NCI-H345 treated with DMSO at 0.1 percent for 48 hours (cell line): ENCODE measurements at regions not wholly inside any gene's neighbourhood (a gene's known extent, or its start where the extent isn't known, plus 50 kb on each side); places are given as distances from the start of the nearest gene placed in this dataset.

Experiments
- DNase-seq: peaks from one replicate; lab custom pipeline; 2025; ENCODE audit not compliant: unreplicated experiment; lab: John Stamatoyannopoulos, UW

DNA sequence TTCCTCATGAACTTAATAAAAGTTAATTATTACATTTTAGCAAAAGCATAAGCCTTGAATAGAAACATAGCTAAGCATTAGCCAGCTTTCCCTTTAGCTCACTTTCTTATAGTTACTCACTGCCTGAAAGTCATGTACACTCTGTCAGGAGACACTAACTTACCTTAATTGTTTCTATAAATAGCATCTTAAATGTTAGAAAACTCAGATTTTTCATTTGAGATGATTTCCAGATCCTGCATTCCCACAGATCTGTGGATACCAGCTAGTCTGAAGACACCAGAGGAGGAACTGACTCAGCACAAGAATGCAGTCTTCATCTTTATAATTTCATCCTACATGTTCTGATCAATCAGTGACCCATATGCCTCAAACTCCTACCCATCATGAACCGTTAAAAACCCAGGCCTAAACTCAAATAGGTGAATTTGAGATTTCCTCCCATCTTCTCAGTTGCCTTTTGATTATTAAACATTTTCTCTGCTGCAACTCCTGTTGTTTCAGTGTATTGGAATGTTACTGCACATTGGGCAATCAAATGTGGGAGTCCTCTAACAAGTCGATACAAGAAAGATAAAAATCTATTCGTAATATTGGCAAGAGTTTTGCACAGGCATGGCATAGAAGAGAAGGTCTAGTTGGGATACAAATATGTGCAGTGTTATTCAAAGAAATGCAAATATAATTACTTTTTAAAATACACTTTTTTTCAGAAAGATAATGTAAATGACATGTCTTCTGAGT is 857.4 kb upstream of the CDH2 start:
- no peak for DNase-seq

DNA sequence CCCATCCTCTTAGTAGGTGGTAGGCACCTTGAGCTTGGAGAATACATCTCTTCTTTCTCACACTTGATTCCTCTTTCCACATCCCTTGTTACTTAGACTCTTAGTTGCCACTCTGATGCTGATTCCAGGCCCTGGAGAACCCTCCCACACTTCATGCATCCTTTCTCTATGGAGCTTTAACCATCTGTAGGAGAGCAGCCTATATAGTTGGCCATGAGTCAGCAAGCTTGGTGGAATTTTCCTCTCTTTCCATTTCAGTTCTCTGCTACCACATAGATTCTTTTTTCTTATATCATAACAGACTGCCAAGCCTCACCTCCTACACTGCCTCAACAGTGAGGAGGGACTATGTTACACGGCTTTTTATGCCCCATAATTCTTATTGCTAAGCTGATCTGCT is 851.6 kb upstream of the CDH2 start:
- DNase-seq, result no peak

DNA sequence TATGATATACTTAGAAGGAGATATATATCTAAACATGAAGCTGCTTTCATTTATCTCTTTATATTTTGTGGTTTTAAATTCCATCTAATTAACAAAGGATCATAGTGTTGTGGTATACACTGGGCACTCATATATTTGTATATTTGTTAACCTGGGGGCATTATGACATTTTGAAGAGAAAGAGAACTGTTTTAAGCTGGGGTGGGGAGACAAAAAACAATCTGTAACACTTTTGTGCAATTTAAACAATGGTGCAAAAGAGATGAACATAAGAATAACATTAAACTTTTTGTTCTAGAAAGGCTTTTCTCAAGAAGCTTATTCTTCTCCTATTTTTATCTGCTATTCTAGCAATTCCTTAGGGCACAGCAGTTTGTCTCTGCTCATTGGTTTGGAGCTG is 842.0 kb upstream of the CDH2 start:
- no peak for DNase-seq

DNA sequence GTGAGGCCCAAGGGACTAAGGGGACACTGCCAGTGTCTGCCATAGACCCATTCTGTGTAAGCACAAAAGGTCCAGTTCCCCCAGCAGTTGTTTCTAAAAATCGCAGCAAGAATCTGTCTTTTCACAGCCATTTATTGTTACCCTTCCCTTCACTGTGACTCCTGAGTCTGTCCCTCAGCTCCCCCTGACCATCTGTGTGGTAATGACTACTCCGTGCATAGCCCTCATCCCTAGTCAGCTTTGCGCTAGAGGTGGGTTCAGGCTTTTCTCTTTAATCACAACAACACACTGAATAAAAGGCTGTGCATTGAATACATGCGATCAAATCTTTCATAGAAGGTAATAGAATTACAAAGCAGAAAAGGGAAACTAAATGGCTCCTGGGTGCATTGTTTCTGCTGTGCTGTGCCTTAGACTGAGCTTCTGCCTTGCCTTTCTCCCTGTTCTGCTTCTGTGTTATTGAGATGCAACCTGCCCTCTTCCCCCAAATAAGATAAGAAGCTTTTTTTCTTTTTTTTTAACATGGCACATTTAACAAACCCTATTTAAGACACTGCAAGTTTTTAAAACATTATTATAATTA is 836.0 kb upstream of the CDH2 start:
- no peak for DNase-seq

DNA sequence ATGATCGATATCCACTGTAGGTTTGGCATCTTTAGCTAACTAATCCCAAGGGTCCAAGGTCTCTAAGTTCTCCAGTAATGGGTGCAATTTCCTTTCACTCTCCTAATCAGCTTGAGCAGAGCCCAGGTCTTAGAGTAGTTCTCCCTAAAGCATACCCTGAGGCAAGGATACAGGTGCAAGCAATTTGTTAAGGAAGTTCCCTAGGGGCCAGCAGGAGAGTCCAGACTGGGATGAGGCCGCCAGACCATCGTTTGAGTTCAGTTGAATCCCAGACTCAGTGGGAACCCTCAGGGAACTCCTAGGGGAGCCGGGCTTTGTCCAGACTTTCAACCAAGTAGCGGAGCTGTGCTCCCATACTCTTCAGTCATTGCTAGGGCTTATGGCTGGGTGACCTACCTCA is 835.4 kb upstream of the CDH2 start:
- no peak for DNase-seq

DNA sequence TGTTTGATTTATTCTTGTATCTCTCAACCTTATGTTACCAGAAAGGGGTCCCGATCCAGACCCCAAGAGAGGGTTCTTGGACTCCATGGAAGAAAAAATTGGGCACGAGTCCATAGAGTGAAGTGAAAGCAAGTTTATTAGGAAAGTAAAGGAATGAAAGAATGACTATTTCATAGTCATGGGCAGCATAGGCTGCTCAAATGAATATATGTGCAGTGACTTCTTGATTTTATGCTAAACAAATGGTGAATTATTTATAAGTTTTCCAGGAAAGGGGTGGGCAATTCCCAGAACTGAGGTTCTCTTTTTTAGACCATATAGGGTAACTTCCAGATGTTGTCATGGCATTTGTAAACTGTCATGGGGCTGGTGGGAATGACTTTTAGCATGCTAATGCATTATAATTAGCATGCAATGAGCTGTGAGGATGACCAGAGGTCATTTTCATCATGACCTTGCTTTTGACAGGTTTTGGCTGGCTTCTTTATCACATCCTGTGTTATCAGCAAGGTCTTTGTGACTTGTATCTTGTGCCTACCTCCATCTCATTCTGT is 832.4 kb upstream of the CDH2 start:
- DNase-seq, result no peak

DNA sequence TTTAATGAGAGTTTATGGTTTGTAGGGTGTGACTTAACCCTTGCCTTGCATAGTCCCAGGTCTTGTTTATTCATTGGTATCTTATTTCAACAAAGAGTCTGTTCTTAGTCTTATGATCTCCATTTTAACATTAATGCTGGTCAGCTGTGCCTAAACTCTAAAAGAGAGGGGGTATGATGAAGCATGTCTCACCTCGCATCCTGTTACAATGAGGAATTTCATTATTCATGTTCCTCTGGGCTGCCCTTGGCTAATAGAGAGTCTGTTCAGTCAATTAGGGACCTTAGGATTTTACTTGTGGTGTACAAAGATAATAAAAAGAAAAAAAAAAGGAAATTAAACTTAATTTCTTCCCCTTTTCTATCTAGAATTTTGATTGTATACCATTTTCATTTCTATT is 831.9 kb upstream of the CDH2 start:
- DNase-seq, result no peak

DNA sequence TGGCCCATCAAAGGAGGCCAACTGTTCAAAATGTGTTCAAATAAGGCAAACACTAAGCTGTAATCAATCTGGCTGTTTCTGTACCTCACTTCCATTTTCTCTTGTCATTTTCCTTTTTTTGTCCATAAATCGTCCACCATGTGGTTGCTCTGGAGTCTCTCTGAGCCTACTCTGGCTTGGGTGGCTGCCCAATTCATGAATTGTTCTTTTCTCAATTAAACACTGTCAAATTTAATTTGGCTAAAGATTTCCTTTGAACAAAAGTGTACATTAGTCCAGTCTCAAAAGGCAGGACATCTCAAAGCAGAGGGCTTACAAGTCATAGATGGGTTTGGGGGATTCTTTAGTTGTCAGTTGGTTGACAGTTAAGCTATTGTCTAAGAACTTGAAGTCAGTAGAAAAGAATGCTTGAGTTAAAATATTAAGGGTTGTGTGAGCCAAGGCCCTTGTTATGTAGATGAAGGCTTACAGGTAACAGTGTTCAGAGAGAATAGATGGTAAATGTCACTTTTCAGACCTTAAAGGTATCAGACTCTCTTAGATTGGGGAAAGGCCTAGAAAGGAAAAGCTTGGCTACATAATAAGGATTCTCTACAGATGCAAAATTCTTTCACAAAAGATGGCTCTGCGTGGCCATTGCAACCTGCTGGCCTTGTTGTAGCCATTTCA is 831.2 kb upstream of the CDH2 start:
- no peak for DNase-seq

DNA sequence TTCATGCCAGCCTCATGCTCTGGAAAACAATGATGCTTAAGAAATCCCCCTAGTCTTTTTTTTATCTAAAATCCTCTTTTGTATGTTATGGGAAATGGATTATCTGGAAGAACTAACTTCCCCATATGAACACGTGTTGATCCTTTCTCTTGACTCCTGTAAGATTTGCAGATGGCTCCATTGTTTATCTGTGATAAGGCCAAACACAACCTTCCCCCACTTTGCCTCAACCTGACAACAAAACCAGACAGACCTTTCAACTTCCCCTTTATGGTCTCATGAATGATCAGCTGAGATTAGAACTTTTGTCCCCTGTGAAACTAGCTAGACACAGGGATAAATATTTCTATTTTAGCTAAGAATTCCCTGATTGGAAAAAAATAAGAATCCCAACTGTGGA is 828.0 kb upstream of the CDH2 start:
- no peak for DNase-seq

DNA sequence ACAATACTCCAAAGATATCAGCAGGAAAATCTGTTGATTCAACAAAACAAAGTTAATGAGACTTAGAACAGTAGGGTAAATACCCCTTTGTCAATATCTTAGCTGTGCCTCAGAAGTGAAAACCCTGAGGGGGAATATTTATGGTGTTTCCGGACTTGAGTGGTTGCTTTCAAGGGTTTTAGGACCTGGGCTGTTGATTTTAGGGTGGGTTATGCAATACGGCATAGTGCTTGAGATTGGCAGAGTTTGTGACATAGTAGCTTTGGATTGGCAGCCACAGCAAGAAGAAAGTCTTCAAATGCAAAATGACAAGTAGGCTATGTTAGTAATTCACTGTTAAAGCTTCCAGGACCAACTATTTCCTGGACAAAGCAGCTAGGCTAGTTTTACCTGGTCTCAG is 826.3 kb upstream of the CDH2 start:
- DNase-seq, result peak; percentile 14

DNA sequence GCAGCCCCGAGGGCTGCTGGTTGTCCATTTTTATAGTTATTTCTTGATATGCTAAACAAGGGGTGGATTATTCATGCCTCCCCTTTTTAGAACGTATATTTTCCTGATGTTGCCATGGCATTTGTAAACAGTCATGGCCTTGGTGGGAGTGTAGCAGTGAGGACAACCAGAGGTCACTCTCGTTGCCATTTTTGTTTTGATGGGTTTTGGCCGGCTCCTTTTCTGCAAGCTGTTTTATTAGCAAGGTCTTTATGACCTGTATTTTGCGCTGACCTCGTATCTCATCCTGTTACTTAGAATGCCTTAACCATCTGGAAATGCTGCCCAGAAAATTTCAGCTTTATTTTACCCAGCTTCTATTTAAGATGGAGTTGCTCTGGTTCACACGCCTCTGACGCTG is 825.8 kb upstream of the CDH2 start:
- DNase-seq, result no peak

DNA sequence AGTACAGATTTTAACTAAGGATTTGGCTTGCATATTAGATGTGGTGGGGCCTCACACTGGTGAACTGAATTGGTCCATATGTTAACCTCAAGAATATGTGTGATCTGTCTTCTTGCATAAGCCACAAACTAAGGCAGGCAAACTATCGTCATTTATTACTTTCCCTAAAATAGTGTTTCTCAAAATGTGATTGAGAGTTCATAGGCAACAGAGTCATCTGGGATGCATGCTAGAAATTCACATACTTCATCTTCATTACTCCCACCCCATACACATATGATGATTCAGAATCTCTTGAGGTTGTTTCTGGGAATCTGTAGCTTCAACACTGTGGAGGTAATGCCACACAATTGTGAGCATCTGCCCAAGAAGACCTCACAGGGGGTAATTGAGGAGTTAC is 822.8 kb upstream of the CDH2 start:
- DNase-seq, result no peak

DNA sequence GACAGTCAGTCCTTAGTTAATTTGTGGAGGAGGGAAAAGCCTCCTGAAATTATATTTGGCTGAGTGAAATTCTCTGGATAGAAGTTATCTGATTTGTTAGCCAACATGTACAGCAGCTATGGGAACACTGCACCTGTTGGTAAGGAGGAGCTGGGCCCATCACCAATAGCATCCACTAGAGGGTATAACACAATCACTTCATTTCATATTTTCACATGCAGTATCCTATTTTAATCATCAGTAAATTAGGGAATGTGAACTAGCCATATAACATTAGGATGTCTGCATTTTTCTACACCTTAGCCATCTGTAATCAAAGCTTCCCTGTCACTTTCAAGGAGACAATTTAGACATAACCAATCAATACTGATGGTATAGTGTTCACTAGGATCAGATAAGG is 818.4 kb upstream of the CDH2 start:
- no peak for DNase-seq

DNA sequence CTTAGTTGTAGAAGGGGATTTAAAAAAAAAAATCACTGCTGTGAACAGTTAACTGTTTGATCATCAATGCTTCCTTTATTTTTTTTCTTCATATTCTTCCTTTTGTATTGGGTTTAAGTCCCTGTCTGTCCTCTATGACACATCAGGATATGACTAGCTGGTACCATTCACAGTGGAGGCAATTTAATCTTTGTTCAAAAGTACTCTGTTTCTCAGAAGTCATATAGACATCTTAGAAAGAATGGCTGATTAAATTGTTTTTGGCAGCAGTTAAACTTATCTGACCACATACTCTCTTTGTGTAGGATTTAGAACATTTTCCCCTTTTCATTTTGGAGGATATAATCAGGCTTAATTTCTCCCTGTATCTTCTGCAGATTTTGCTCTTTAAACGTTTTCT is 807.8 kb upstream of the CDH2 start:
- DNase-seq, result no peak

DNA sequence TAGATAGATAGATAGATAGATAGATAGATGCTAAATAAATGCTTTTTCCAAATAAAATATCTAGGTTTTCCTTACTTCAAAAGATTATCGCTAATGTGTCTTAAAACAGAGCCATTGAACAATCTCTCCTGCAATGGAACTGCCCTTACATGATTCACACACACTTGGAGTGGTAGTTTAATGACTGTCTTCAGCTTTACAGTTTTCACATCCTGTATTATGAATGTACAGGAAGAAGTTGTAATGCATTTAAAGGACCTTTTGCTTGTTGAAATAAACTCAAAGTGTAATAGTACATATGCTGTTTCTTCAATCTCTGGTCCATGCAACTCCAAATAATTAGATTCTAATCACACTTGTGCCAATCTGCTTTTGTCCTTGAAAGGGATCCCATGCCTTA is 797.6 kb upstream of the CDH2 start:
- DNase-seq, result no peak

DNA sequence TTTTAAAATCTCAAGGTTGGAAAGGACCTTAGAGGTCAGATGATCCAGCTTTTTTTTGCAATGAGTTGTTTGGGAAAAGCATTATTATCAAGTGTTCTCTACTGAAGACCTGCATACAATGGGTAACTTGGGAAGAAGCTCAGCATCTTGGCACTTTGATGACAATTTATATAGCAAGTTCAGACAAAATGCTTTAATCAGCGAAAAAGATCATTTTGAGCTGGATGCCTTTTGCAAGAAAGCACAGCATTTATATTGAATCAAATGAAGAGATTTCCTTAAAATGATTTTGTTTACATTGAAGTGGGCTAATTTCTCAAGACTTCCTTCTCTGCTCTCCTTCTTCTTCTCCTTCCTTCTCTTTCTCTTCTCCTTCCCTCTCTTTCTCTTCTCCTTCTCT is 796.4 kb upstream of the CDH2 start:
- DNase-seq, result no peak

DNA sequence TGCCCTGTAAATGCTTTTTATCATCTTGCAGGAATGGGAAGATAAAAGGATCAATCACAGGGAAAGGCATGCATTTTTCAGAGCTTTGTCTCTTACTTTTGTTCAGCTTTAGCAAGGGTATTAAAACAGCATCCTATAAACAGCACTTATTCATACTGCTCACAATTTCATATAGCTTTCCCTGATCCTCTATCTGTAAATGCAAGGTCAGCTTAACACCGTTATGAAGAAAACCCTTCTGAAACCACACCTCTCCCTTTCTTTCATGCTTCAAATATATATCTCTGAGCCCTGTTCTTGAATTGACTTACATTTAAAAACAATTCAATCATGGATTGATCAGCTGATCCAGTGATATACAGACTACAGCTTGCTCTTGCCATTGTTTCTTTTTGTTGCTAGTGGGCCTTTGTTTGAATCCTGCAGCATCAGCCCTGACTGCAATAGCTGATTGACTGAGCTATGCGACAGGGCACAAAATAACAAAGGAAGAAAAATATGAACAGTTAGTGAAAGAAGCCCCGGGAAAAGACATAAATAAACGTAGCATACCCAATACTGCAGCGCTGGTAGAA is 795.5 kb upstream of the CDH2 start:
- no peak for DNase-seq

DNA sequence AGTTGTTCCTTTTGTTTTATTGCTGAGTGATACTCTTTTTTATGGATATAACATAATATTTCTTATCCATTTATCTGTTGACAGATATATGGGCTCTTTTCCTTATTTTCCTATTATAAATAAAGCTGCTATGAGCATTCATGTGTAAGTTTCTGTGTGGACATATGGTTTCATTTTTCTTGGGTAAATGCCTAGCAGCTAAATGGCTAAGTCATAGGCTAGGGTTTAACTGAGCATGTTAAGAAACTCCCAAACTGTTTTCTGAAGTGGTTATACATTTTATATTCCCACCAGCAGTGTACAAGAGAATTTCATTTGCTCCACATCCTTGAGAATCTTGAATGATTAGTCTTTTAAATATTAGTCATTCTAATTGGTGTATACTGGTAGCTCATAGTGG is 786.6 kb upstream of the CDH2 start:
- no peak for DNase-seq

DNA sequence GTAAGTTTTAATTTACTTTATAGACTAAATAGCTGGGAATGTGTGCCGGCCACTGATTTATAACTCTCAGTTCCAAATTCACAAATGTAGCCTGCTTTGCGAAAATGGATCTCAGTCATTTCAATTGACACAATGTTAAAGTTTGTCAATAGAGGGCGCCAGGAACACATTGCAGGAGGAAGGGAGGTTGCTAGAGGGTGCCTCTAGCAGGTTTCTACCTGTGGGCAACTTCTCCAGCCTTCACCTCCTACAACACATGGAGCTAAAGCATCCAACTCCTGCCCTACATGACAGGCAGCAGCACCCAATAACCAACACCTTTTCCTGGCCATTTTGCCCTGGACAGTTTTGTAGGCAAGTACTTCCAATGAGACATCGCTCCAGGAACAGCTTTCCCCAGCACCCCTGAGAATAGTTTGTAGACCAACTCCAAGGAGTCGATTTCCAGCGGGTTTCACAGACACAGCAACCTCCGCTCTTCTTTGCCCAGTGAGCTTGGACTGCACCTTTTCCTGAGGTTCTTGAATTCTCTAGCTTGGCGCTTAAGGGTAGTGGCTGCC is 784.8 kb upstream of the CDH2 start:
- DNase-seq, result no peak

DNA sequence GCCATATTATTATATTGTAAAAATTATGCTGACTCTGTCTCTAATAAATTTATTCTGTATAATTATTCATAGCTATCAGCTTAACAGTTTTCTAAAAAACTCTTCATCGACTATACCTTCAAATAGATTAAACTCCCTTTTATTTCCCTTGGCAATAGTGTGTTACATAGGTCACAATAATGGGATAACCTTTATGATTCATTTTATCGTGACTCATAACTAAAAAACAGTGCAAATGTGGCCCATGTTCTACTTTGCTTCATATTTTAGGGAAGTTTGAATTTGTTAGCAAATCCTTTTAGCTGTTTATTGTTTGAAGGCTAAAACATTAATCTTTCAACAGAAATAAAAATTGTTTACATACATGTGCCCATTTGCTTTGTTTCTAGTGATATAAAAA is 783.2 kb upstream of the CDH2 start:
- no peak for DNase-seq

DNA sequence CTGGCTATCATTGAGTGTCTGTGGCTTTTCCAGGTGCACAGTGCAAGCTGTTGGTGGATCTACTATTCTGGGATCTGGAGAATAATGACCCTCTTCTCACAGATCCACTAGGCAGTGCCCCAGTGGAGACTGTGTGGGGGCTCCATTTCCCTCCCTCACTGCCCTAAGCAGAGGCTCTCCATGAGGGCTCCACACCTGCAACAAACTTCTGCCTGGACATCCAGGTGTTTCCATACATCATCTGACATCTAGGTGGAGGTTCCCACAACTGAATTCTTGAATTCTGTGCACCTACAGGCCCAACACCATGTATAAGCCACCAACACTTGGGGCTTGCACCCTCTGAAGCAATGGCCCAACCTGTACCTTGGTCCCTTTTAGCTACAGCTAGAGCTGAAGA is 775.4 kb upstream of the CDH2 start:
- DNase-seq, result no peak

DNA sequence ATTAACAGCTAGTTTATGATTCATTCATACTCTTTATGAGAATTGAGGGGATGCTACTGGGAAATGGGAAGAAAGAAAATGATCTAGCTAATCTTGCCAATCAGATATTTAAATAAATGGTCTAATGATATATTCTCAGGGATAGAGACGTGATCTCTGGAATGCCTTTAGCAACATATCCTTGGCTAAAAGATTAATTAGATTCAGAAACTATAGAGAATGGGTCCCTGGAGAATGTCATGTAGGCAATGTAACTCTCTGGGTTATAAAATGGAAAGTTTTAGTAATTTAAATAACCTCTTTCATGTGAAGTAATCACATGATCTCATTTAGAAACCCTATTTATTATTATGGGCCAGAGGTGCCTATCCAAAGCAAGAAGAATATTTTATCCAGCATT is 771.0 kb upstream of the CDH2 start:
- no peak for DNase-seq
